Adrenal gland (tissue), 9 donors: ENCODE measurements at regions not wholly inside any gene's neighbourhood (a gene's known extent, or its start where the extent isn't known, plus 50 kb on each side); places are given as distances from the start of the nearest gene placed in this dataset.

ENCODE experiments used
- DNase-seq, 7 donors: peaks; one replicate each; pipeline ENCODE4 v3.0.0-alpha.2; 2019 to 2020
- H3K27ac ChIP-seq, 5 donors: fragments of 200-600 bp; sonication (generic) in 4 of 5; 1 replicate in 3 of 5; 2 replicates in 2 of 5; pipeline versions ENCODE4 v1.5.1 to v1.8.0; 2016 to 2020; ENCODE audit warnings: mild to moderate bottlenecking in 1 of 5
- H3K27me3 ChIP-seq: fragments of 200-600 bp; 2 replicates; pipeline ENCODE4 v1.8.0; 2021
- H3K36me3 ChIP-seq, 2 donors: fragments of 200-600 bp; replicated peaks in 1 of 2; 1 replicate in 1 of 2; 2 replicates in 1 of 2; pipeline versions ENCODE4 v1.5.1 to v1.8.0; 2018 to 2022
- H3K4me1 ChIP-seq, 2 donors: fragments of 200-600 bp; replicated peaks in 1 of 2; 1 replicate in 1 of 2; 2 replicates in 1 of 2; pipeline versions ENCODE4 v1.5.1 to v1.8.0; 2018 to 2021
- H3K4me3 ChIP-seq, 4 donors: fragments of 200-600 bp; sonication (generic) in 3 of 4; one replicate each; pipeline ENCODE4 v1.5.1; 2016 to 2018
- H3K9me3 ChIP-seq, 3 donors: fragments of 200-600 bp; sonication (generic) in 1 of 3; replicated peaks in 1 of 3; 1 replicate in 2 of 3; 2 replicates in 1 of 3; pipeline versions ENCODE4 v1.5.1 to v1.8.0; 2016 to 2021
- POLR2A ChIP-seq, 2 donors: fragments of 450-650 bp; IDR thresholded peaks; one replicate each; pipeline ENCODE4 v1.6.1; 2017; ENCODE audit warnings: antibody characterized with exemption in 2 of 2, mild to moderate bottlenecking in 2 of 2, moderate library complexity in 1 of 2
- WGBS, 4 donors: extraction: QIAGEN DNeasy Blood & Tissue Kit in 2 of 4; methylation state at CpG; one replicate each; pipeline versions ENCODE4 v1.1.5 to v1.1.7; 2013 to 2017; 5-methylcytosine and 5-hydroxymethylcytosine counted together
- intact Hi-C, 2 donors: fragments of 100-400 bp; cut with DNase I; formaldehyde crosslinking; loops; one replicate each; pipeline versions ENCODE4 v1.14.1 to v1.15.0; 2022 to 2023
- TF ChIP-seq, protein P1 (sequence below), 6 experiments: fragments of 450-650 bp in 4 of 6; fragments of 200-600 bp in 2 of 6; sonication (generic) in 1 of 6; IDR thresholded peaks; 1 replicate in 5 of 6; 2 replicates in 1 of 6; pipeline versions ENCODE4 v1.5.1 to v1.8.0; 2016 to 2021; ENCODE audit warnings: antibody characterized with exemption in 6 of 6, mild to moderate bottlenecking in 2 of 6, moderate library complexity in 1 of 6
- donor health status: healthy with polysubstance abuse.
- donor health status: Bipolar disorder and iron deficiency.
- donor health status: DM: yes; HTN: yes; CAD: no.
- donor health status: DM: no; HTN: no; CAD: no.
- donor health status: DM: no; HTN: no; CAD: no.

DNA sequence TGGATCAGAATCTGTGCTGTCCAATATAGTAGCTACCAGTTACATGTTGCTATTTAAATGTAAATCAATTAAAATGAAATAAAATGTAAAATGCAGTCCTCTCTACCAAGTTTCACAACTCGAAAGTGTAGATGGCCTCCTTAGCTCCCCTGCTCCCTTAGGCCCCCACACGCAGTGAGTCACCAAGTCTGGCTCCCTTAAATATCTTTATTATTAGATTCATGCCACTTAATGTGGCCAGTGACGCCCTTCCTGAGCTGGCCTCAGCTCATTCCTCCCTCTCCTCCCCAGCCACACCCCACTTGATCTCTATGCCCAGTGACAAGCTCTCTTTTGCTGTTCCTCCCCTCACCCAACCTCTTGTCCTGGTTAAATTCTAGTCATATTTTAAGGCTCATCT lies 88.4 kb upstream of the DNAH5 start:
- Histone ChIP-seq H3K27ac (no peak overlapping the region), H3K9me3 (no peaks in the 10 kb centered on the region), H3K4me3 (no peak overlapping the region), H3K27me3 (no peaks in the 10 kb centered on the region), H3K36me3 (no peaks in the 10 kb centered on the region), H3K4me1 (peaks cover 0 to 6% of the 10 kb centered on the region in 2 donors)
- no peak for DNase-seq
- TF ChIP-seq POLR2A (IDR thresholded peaks at IDR 0.05), result no peak
- TF ChIP-seq, protein P1, sequence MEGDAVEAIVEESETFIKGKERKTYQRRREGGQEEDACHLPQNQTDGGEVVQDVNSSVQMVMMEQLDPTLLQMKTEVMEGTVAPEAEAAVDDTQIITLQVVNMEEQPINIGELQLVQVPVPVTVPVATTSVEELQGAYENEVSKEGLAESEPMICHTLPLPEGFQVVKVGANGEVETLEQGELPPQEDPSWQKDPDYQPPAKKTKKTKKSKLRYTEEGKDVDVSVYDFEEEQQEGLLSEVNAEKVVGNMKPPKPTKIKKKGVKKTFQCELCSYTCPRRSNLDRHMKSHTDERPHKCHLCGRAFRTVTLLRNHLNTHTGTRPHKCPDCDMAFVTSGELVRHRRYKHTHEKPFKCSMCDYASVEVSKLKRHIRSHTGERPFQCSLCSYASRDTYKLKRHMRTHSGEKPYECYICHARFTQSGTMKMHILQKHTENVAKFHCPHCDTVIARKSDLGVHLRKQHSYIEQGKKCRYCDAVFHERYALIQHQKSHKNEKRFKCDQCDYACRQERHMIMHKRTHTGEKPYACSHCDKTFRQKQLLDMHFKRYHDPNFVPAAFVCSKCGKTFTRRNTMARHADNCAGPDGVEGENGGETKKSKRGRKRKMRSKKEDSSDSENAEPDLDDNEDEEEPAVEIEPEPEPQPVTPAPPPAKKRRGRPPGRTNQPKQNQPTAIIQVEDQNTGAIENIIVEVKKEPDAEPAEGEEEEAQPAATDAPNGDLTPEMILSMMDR (IDR thresholded peaks at IDR 0.05), result no peak
- WGBS, 4 donors, result 51 to 78% (median 66%) methylated on average over 3 of the region's 3 CpGs
- intact Hi-C loops, result no loop called here

DNA sequence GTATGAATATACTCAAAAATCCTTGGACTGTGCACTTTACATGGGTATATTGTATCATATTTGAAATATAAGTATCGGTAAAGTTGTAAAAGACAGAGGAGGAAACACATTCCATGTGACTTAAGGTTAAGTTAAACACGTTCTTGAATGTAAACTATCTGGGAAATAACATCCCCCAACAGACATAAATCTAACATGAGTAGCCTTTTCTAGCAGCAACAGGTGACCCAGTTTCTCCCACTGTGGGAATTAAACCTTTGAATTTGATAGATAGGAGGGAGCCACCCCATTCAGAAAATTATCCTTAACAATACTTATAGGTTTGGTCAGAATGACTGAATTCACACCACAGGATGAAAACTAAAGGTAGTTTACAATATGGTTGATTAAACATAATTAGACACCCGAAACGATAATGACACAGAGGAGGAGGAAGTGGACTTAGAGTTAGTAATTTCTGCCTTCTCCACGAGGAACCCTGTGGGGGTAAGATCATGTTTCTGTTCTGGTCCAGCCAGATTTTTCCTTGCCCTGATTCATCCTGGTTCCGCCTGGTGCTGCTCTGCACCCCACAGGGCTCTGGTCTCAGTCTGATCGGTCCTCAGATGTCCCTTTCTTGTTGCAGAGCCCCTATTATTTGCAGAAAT lies 84.6 kb upstream of the DNAH5 start:
- H3K27ac ChIP-seq, result no peak overlapping the region
- H3K4me3 ChIP-seq, result no peak overlapping the region
- TF ChIP-seq POLR2A (IDR thresholded peaks at IDR 0.05), result no peak
- TF ChIP-seq, protein P1 (IDR thresholded peaks at IDR 0.05), result no peak
- intact Hi-C loops, result no loop called here
- no peaks in the 10 kb centered on the region for H3K4me1 ChIP-seq
- DNase-seq, result no peak
- no peaks in the 10 kb centered on the region for H3K27me3 ChIP-seq
- H3K9me3 ChIP-seq, result no peaks in the 10 kb centered on the region
- WGBS, 4 donors, result 66 to 68% (median 67%) methylated on average over 7 of the region's 7 CpGs
- H3K36me3 ChIP-seq, result no peaks in the 10 kb centered on the region

DNA sequence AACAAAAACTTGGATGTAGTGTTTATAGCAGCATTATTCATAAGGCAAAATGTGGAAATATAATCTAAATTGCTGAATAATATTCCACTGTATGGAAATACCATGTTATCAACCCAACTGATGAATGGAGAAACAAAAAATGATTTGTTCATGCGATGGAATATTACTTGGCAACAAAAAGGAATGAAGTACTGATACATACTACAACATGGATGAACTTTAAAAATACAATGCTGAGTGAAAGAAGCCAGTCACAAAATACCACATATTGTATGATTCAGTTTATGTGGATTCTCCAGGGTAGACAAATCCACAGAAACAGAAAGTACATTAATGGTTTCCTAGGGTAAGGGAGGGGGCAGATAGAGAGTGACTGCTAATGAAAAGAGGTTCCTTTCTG lies 83.7 kb upstream of the DNAH5 start:
- intact Hi-C loops, result no loop called here
- Histone ChIP-seq H3K4me1 (no peaks in the 10 kb centered on the region), H3K27me3 (no peaks in the 10 kb centered on the region), H3K4me3 (no peak overlapping the region), H3K27ac (no peak overlapping the region), H3K36me3 (no peaks in the 10 kb centered on the region), H3K9me3 (no peaks in the 10 kb centered on the region)
- TF ChIP-seq, protein P1 (IDR thresholded peaks at IDR 0.05), result no peak
- no peak for TF ChIP-seq POLR2A (IDR thresholded peaks at IDR 0.05)
- WGBS, 4 donors, result 94 to 100% (median 99%) methylated on average over 1 of the region's 1 CpG
- no peak for DNase-seq

- Histone ChIP-seq H3K9me3 (no peaks in the 10 kb centered on the region), H3K27ac (no peak overlapping the region), H3K4me1 (no peaks in the 10 kb centered on the region), H3K36me3 (no peaks in the 10 kb centered on the region), H3K4me3 (no peak overlapping the region), H3K27me3 (no peaks in the 10 kb centered on the region)
- 75 to 89% (median 78%) methylated on average over 4 of the region's 4 CpGs for WGBS, 4 donors
- intact Hi-C loops, result no loop called here
- no peak for DNase-seq
- TF ChIP-seq, protein P1 (IDR thresholded peaks at IDR 0.05), result no peak
- no peak for TF ChIP-seq POLR2A (IDR thresholded peaks at IDR 0.05)
Observed at GRCh38 chr5:14025569-14026286, 81.2 kb upstream of the DNAH5 start.
